HEK293 (cell line): ENCODE measurements at regions not wholly inside any gene's neighbourhood (a gene's known extent, or its start where the extent isn't known, plus 50 kb on each side); places are given as distances from the start of the nearest gene placed in this dataset.

Source experiments
- CTCF ChIA-PET: fragments of 350-600 bp; formaldehyde crosslinking; extraction: SDS; loops from one replicate; lab custom pipeline; 2021; ENCODE audit warnings: antibody characterized with exemption; lab: Yijun Ruan, JAX
- POLR2A ChIA-PET: fragments of 300-600 bp; formaldehyde crosslinking; extraction: SDS; loops from one replicate; lab custom pipeline; 2020; ENCODE audit warnings: antibody characterized with exemption, inconsistent platforms; lab: Yijun Ruan, JAX
- H3K27ac ChIP-seq: fragments of 200-500 bp; sonication (Bioruptor generic); 2 replicates; pipeline ENCODE4 v1.5.1; 2014; ENCODE audit warnings: low read depth, low read length, control low read depth, inconsistent platforms; ENCODE audit errors: extremely low read depth
- H3K36me3 ChIP-seq, 2 experiments: fragments of 200-500 bp in 1 of 2; sonication (Bioruptor generic) in 1 of 2; 1 replicate in 1 of 2; 2 replicates in 1 of 2; pipeline ENCODE4 v1.5.1; 2014 to 2017; ENCODE audit warnings: inconsistent platforms in 2 of 2, low read length in 2 of 2; ENCODE audit not compliant: control insufficient read depth in 2 of 2, insufficient read depth in 1 of 2
- H3K4me1 ChIP-seq: fragments of 200-500 bp; sonication (Bioruptor generic); 2 replicates; pipeline ENCODE4 v1.5.1; 2014; ENCODE audit warnings: mild to moderate bottlenecking, low read length, inconsistent platforms; ENCODE audit not compliant: control insufficient read depth, insufficient read depth
- H3K4me3 ChIP-seq: 2 replicates; pipeline ENCODE4 v1.5.1; 2011; ENCODE audit warnings: low read depth, mild to moderate bottlenecking, control low read depth, low read length, moderate library complexity
- H3K9me3 ChIP-seq: fragments of 200-500 bp; sonication (Bioruptor generic); 2 replicates; pipeline ENCODE4 v1.5.1; 2014; ENCODE audit warnings: low read depth, low read length, inconsistent platforms; ENCODE audit not compliant: control insufficient read depth, insufficient read depth
- GLI2 ChIP-seq: fragments of 450-650 bp; formaldehyde crosslinking; IDR thresholded peaks from 2 replicates; pipeline ENCODE4; 2017; ENCODE audit warnings: missing biosample characterization, missing genetic modification characterization, low read depth, borderline replicate concordance
- GLIS2 ChIP-seq: fragments of 450-650 bp; formaldehyde crosslinking; IDR thresholded peaks from 2 replicates; pipeline ENCODE4 v1.5.1; 2016; ENCODE audit warnings: missing biosample characterization, missing genetic modification characterization
- HOXC10 ChIP-seq: sonication (generic); formaldehyde crosslinking; IDR thresholded peaks from 2 replicates; pipeline ENCODE4 v1.8.1; 2023; ENCODE audit warnings: mild to moderate bottlenecking, missing genetic modification reagents
- KLF1 ChIP-seq: fragments of 450-650 bp; formaldehyde crosslinking; IDR thresholded peaks from 2 replicates; pipeline ENCODE4 v1.5.1; 2016; ENCODE audit warnings: missing biosample characterization, missing genetic modification characterization
- KLF16 ChIP-seq: fragments of 450-650 bp; formaldehyde crosslinking; IDR thresholded peaks from 2 replicates; pipeline ENCODE4 v1.5.1; 2017; ENCODE audit warnings: missing biosample characterization, missing genetic modification characterization
- OVOL3 ChIP-seq: fragments of 450-650 bp; formaldehyde crosslinking; IDR thresholded peaks from 2 replicates; pipeline ENCODE4 v1.5.1; 2016; ENCODE audit warnings: missing biosample characterization, missing genetic modification characterization
- SCRT1 ChIP-seq: fragments of 450-650 bp; formaldehyde crosslinking; IDR thresholded peaks from 2 replicates; pipeline ENCODE4 v1.5.1; 2016; ENCODE audit warnings: missing biosample characterization, missing genetic modification characterization, borderline replicate concordance
- ZFP3 ChIP-seq: fragments of 450-650 bp; formaldehyde crosslinking; IDR thresholded peaks from 2 replicates; pipeline ENCODE4 v1.5.1; 2016; ENCODE audit warnings: low read depth, missing biosample characterization, missing genetic modification characterization
- ZFP41 ChIP-seq: fragments of 450-650 bp; formaldehyde crosslinking; IDR thresholded peaks from 2 replicates; pipeline ENCODE4 v1.5.1; 2016; ENCODE audit warnings: missing biosample characterization, missing genetic modification characterization, borderline replicate concordance
- ZIC2 ChIP-seq: fragments of 450-650 bp; formaldehyde crosslinking; IDR thresholded peaks from 2 replicates; pipeline ENCODE4 v1.5.1; 2016; ENCODE audit warnings: missing biosample characterization, missing genetic modification characterization
- ZNF114 ChIP-seq: fragments of 450-650 bp; formaldehyde crosslinking; IDR thresholded peaks from 2 replicates; pipeline ENCODE4 v1.5.0; 2017; ENCODE audit warnings: missing biosample characterization, missing genetic modification characterization
- ZNF350 ChIP-seq: fragments of 450-650 bp; formaldehyde crosslinking; IDR thresholded peaks from 2 replicates; pipeline ENCODE4 v1.5.0; 2017; ENCODE audit warnings: missing biosample characterization, mild to moderate bottlenecking, missing genetic modification characterization
- ZNF521 ChIP-seq: fragments of 450-650 bp; formaldehyde crosslinking; IDR thresholded peaks from 2 replicates; pipeline ENCODE4 v1.5.1; 2017; ENCODE audit warnings: missing biosample characterization, mild to moderate bottlenecking, missing genetic modification characterization
- ZNF555 ChIP-seq: fragments of 450-650 bp; formaldehyde crosslinking; conservative IDR thresholded peaks from 2 replicates; pipeline ENCODE4 v1.5.1; 2017; ENCODE audit warnings: missing biosample characterization, mild to moderate bottlenecking, missing genetic modification characterization, inconsistent platforms
- TF ChIP-seq, protein P1 (sequence below): fragments of 450-650 bp; formaldehyde crosslinking; IDR thresholded peaks from 2 replicates; pipeline ENCODE4 v1.5.1; 2016; ENCODE audit warnings: missing biosample characterization, missing genetic modification characterization, low read depth
- TF ChIP-seq, protein P2 (sequence below): fragments of 450-650 bp; formaldehyde crosslinking; IDR thresholded peaks from 2 replicates; pipeline ENCODE4 v1.5.1; 2017; ENCODE audit warnings: missing biosample characterization, missing genetic modification characterization
- TF ChIP-seq, protein P3 (sequence below): fragments of 450-650 bp; formaldehyde crosslinking; IDR thresholded peaks from 2 replicates; pipeline ENCODE4 v1.5.1; 2016; ENCODE audit warnings: missing biosample characterization, missing genetic modification characterization
- TF ChIP-seq, protein P4 (sequence below): fragments of 450-650 bp; formaldehyde crosslinking; IDR thresholded peaks from 2 replicates; pipeline ENCODE4 v1.5.1; 2016; ENCODE audit warnings: missing biosample characterization, missing genetic modification characterization
- TF ChIP-seq, protein P5 (sequence below): fragments of 450-650 bp; formaldehyde crosslinking; IDR thresholded peaks from 2 replicates; pipeline ENCODE4 v1.5.1; 2016; ENCODE audit warnings: missing biosample characterization, missing genetic modification characterization
- TF ChIP-seq, protein P6 (sequence below): fragments of 450-650 bp; formaldehyde crosslinking; IDR thresholded peaks from 2 replicates; pipeline ENCODE4 v1.5.1; 2016; ENCODE audit warnings: missing biosample characterization, missing genetic modification characterization

DNA sequence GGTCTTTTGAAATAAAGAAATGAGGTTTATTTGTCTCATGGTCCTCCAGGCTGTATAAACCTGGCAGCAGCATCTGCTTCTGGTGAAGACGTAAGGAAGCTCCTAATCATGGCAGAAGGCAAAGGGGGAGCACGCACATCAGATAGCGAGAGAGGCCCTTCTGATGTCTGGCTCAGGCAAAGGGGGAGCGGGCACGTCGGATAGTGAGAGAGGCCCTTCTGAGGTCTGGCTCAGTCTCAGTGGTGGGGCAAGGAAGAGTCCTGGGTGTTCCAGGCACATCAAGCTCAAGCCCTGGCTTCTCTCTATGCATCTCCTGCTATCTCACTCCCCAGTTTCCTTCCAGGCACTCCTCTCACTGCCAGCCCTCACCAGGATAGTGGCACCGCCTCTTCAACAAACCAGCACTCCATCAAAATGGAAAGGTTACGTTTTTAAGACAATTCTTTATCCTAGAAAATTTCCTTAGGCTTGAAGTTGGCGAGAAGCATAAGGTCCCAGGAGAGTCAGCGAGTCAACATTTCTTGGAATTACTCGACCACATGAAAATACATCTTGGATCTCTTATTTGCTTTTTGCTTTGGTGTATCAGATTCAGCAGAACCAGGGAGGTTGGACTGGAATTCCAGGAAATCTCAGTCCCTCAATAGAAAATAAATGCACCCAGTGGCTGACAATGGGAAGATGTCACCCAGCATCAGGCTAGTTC, 189.6 kb upstream of the TMEM132C start:
- Histone ChIP-seq H3K4me3 (no peak overlapping the region), H3K9me3 (no peaks in the 10 kb centered on the region), H3K4me1 (no peaks in the 10 kb centered on the region), H3K36me3 (no peaks in the 10 kb centered on the region), H3K27ac (no peak overlapping the region)
- POLR2A ChIA-PET = no interaction called here
- CTCF ChIA-PET = interaction anchor here (1.0 kb wide), 1 partner anchor 8 kb away, joined by 4 read pairs; no protein-coding TSS in a partner anchor
- TF ChIP-seq SCRT1 (tag by site-specific recombination) = no peak
- no peak for TF ChIP-seq ZNF521 (tag by site-specific recombination)
- TF ChIP-seq KLF1 (tag by site-specific recombination) = no peak
- TF ChIP-seq OVOL3 (tag by site-specific recombination) = no peak
- TF ChIP-seq KLF16 = no peak
- TF ChIP-seq, protein P1, sequence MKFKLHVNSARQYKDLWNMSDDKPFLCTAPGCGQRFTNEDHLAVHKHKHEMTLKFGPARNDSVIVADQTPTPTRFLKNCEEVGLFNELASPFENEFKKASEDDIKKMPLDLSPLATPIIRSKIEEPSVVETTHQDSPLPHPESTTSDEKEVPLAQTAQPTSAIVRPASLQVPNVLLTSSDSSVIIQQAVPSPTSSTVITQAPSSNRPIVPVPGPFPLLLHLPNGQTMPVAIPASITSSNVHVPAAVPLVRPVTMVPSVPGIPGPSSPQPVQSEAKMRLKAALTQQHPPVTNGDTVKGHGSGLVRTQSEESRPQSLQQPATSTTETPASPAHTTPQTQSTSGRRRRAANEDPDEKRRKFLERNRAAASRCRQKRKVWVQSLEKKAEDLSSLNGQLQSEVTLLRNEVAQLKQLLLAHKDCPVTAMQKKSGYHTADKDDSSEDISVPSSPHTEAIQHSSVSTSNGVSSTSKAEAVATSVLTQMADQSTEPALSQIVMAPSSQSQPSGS = no peak
- no peak for TF ChIP-seq GLIS2 (tag by site-specific recombination)
- TF ChIP-seq, protein P2, sequence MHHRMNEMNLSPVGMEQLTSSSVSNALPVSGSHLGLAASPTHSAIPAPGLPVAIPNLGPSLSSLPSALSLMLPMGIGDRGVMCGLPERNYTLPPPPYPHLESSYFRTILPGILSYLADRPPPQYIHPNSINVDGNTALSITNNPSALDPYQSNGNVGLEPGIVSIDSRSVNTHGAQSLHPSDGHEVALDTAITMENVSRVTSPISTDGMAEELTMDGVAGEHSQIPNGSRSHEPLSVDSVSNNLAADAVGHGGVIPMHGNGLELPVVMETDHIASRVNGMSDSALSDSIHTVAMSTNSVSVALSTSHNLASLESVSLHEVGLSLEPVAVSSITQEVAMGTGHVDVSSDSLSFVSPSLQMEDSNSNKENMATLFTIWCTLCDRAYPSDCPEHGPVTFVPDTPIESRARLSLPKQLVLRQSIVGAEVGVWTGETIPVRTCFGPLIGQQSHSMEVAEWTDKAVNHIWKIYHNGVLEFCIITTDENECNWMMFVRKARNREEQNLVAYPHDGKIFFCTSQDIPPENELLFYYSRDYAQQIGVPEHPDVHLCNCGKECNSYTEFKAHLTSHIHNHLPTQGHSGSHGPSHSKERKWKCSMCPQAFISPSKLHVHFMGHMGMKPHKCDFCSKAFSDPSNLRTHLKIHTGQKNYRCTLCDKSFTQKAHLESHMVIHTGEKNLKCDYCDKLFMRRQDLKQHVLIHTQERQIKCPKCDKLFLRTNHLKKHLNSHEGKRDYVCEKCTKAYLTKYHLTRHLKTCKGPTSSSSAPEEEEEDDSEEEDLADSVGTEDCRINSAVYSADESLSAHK (tag by site-specific recombination) = no peak
- TF ChIP-seq, protein P3, sequence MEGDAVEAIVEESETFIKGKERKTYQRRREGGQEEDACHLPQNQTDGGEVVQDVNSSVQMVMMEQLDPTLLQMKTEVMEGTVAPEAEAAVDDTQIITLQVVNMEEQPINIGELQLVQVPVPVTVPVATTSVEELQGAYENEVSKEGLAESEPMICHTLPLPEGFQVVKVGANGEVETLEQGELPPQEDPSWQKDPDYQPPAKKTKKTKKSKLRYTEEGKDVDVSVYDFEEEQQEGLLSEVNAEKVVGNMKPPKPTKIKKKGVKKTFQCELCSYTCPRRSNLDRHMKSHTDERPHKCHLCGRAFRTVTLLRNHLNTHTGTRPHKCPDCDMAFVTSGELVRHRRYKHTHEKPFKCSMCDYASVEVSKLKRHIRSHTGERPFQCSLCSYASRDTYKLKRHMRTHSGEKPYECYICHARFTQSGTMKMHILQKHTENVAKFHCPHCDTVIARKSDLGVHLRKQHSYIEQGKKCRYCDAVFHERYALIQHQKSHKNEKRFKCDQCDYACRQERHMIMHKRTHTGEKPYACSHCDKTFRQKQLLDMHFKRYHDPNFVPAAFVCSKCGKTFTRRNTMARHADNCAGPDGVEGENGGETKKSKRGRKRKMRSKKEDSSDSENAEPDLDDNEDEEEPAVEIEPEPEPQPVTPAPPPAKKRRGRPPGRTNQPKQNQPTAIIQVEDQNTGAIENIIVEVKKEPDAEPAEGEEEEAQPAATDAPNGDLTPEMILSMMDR = no peak
- TF ChIP-seq HOXC10 (CRISPR knock-in tag) = no peak
- no peak for TF ChIP-seq GLI2 (tag by site-specific recombination)
- TF ChIP-seq, protein P4, sequence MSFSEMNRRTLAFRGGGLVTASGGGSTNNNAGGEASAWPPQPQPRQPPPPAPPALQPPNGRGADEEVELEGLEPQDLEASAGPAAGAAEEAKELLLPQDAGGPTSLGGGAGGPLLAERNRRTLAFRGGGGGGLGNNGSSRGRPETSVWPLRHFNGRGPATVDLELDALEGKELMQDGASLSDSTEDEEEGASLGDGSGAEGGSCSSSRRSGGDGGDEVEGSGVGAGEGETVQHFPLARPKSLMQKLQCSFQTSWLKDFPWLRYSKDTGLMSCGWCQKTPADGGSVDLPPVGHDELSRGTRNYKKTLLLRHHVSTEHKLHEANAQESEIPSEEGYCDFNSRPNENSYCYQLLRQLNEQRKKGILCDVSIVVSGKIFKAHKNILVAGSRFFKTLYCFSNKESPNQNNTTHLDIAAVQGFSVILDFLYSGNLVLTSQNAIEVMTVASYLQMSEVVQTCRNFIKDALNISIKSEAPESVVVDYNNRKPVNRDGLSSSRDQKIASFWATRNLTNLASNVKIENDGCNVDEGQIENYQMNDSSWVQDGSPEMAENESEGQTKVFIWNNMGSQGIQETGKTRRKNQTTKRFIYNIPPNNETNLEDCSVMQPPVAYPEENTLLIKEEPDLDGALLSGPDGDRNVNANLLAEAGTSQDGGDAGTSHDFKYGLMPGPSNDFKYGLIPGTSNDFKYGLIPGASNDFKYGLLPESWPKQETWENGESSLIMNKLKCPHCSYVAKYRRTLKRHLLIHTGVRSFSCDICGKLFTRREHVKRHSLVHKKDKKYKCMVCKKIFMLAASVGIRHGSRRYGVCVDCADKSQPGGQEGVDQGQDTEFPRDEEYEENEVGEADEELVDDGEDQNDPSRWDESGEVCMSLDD (tag by site-specific recombination) = no peak
- TF ChIP-seq ZNF350 = no peak
- TF ChIP-seq, protein P5, sequence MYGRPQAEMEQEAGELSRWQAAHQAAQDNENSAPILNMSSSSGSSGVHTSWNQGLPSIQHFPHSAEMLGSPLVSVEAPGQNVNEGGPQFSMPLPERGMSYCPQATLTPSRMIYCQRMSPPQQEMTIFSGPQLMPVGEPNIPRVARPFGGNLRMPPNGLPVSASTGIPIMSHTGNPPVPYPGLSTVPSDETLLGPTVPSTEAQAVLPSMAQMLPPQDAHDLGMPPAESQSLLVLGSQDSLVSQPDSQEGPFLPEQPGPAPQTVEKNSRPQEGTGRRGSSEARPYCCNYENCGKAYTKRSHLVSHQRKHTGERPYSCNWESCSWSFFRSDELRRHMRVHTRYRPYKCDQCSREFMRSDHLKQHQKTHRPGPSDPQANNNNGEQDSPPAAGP (tag by site-specific recombination) = no peak
- TF ChIP-seq ZNF114 (tag by site-specific recombination) = no peak
- TF ChIP-seq ZNF555 = no peak
- TF ChIP-seq ZFP41 (tag by site-specific recombination) = no peak
- no peak for TF ChIP-seq ZIC2
- no peak for TF ChIP-seq ZFP3 (tag by site-specific recombination)
- TF ChIP-seq, protein P6, sequence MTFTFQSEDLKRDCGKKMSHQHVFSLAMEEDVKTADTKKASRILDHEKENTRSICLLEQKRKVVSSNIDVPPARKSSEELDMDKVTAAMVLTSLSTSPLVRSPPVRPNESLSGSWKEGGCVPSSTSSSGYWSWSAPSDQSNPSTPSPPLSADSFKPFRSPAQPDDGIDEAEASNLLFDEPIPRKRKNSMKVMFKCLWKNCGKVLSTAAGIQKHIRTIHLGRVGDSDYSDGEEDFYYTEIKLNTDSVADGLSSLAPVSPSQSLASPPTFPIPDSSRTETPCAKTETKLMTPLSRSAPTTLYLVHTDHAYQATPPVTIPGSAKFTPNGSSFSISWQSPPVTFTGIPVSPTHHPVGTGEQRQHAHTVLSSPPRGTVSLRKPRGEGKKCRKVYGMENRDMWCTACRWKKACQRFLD (tag by site-specific recombination) = no peak
